IPS DF 4.7 (cell line): ENCODE measurements at regions not wholly inside any gene's neighbourhood (a gene's known extent, or its start where the extent isn't known, plus 50 kb on each side); places are given as distances from the start of the nearest gene placed in this dataset.

ENCODE experiments used
- DNase-seq: peaks from one replicate; pipeline ENCODE4 v3.0.0-alpha.2; 2013; ENCODE audit warnings: low spot score; ENCODE audit errors: extremely low read depth

DNA sequence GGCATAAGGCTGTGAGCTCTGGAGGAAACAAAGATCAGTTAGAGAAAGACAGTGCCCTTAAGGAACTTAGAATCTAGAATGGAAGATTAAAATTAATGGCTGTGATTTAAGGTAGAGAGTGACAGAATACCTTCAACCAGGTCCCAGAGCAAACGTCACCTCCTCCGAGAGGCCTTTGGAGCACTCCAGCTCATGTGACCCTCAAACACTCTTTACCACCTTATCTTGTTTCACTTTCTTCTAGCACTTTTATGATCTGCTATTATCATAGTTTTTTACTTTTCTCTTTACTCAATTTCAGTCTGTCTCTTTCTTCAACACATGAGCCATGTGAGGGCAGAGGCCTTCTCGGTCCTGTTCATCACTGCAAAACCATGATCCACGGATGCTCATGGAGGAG, 187.0 kb downstream of the SMIM20 start:
- DNase-seq = no peak

DNA sequence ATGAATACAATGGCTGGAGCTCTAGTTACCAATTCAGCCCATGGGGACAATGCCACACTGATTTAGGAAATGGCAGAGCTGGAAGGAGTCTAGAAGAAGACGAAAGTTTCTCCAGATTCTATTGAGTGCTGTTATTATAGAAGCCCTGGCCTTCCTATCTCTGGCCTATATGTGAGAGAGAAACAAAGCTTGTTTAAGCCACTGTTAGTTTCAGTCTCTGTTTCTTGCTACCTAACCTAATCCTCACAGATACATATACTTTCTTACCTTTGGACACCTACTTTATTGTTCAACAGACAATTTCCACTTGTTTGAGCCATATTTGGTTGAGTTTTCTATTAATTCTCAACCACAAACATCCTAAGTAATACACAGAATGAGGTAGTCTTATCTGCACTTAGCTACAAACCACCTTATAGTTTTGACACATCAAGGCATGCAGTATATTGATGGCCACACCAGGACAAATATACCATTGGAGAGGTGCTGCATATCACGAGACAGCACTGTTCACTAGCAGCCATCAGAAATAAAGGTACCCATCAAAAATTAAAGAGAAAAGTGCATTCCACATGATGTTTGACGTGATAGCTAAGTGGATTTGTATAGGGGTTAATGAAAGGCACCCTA, 190.2 kb downstream of the SMIM20 start:
- DNase-seq = no peak

DNA sequence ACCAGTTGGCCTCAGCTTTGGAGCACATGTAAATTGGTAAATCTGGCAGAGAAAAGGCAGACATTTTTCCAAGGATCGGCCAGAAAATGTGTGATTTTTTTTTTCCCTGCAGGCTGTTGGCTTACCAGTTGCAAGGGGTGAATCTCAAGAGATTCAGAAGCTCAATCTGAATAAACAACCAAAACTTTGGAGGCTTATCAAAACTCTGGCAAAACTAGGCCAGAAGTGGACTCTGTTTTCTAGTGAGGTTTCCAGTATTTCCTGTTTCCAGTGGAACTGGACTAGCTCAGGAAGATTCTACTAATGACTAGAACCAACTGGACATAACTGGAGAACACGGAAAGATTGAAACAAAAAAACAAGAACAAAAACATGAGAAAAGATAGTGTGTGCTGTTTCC, 191.3 kb downstream of the SMIM20 start:
- DNase-seq = no peak

DNA sequence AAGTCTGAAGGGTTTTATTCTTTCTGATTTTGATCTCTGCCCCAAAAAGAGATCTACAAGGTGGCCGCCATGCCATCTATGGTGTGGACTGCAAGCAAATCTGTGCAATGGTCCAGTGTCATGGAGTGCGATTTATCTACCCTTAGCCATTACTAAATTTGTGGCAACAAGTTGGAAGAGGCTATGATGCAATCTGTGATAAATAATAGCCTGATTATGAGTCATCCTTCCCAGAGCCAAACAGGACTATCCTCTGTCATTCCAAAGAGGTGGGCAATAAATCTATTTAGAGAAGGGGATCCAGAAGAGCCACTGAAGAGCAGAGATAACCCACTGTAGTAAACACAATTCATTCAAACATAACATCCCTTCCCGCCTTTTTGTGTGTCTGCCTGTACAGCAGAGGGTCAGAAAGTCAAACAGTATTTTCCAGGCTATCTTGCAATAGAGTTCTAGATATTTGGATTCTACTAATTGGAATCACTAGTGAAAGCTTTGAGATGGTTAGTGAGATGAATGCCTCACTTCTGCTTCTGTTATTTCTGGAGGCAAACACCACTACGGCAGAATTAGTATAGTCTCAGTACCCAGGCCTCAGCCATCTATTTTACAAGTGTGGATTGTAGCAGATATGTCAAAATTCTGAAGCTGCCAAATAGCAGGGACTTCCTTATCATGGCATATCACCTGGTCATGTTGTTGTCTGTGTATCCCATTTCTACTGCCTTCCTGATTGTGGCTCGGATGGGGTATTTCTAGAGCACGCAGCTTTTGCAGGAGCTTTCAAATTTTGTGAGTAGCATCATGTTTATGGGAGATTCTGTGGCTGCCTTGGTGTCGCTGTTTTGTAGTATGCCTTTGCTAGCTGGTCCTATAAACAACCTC, 192.0 kb downstream of the SMIM20 start:
- no peak for DNase-seq

DNA sequence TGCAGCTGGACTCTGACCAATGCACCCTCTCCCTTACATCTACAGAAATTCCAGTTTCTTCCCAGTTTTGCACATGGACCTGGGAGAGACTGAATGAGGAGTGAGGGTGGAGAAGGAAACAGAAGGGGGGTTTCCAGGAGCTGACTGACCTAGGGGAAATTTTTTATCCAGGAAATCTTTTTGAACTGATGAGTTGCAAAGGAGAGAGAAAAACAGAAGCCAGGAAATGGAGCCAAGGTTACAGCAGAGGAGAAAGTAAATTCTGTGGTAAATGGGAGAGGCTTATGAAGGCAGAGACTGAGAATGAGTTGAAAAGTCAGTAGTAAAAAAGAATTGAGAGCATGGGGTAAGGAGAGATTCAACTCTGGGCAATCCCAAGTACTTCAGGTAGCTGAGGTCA, 192.8 kb downstream of the SMIM20 start:
- DNase-seq = no peak

DNA sequence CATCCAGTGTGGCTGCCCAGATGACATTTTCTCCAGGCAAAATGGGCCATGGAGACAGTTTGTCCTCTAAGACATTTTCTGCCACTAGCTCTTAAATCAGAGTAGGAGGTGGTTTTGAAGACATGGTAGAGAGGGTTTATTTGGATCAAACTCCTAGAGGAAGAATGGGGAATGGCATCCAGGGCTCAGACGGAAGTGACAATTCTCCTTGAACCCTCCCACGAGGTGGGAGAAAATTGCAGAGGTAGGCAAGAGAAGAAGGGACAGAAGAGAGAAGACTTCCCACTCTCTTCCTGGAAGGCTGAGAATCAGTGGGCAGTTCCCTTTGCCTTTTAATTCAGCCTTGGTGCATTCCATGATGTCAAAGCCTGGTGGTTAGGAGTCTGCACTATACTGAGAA, 194.0 kb downstream of the SMIM20 start:
- DNase-seq = no peak

DNA sequence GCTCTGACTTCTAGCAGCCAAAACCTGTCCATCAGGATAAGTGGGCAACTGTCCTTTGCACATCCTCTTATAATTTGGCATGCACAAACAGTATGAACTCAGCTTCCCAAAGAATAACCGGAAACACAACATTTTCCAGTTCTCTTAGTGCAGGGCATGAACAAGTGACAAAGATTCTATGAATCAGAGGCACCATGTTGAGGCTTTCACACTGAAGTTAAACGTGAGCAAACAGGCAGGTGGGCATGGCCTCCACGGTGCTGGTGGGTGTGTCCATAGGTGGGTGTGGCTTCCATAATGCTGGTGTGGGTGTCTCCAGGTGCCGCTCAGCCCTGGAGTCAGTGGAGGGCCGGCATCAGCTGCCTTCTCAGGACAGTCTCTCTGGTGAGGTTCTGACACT, 196.5 kb downstream of the SMIM20 start:
- no peak for DNase-seq

DNA sequence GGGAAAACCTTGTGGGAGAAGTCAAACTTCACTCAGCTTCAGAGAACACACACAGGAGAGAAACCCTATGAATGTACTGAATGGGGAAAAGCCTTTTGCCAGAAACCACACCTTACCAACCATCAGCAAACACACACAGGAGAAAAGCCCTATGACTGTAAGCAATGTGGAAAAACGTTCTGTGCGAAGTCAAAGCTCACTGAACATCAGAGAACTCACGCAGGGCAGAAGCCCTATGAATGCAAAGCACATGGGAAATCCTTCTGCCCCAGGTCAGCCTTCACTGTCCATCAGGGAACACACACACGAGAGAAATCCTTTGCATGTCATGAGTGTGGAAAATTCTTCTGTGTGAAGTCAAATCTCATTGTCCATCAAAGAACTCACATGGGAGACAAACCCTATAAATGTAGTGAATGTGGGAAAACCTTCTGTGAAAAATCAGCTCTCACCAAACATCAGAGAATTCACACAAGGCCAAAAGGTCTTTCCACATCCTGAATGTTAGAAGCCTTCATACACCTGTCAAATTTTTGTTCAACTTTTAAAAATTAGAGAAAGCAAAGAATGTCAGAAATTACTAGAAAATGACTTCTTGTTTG, 199.4 kb downstream of the SMIM20 start:
- DNase-seq = no peak

DNA sequence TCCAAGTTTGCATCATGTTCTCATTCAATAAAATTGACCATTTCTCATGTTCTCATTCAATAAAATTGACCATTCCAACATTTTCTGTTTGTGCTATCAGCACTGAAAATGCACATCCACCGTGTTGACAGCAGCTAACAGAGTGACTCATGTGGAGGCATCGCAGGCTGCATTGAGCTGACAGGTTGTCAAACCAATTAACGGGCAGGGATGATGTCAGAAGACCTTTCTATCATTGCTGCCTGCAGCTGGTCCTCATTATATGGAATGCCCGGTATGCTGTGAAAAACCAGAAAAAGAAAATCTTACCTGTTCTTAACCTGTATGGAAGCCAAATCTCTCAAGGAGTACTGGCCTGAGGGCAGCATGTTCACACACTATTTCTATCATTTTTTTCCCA, 202.0 kb downstream of the SMIM20 start:
- DNase-seq = no peak

DNA sequence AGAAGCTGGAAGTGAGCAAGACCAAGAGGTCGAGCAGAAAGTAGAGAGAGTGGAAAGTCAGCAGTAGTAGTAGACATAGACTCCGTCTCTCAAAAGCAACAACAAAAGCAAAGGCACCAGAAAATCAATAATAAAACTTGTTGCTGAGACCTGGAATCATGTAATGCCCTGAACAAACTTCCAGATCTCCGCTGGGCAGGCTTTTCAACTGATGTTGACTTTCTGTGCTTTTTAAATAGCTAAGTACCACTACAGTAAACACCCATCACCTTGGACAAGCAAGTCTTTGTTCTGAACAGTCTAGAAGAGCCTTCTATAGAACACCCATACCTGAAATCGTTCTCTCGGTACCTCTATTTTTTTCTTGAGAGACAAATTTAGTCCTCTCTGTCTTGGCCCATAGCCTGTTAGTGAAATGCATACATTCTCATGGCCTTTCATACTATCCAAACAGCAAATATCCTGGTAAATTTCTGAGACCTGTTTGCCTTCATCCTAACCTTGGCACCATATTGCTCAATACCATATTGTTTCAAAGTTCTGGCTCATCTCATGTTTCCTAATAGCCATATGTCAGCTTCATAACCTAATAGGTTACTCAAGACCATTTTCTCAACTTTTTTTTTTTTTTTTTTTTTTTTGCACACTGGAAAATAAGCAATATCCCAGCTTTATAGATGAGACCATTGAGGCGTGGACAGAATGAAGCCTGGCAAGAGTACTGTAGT, 200.6 kb upstream of the RBPJ start:
- DNase-seq = no peak

DNA sequence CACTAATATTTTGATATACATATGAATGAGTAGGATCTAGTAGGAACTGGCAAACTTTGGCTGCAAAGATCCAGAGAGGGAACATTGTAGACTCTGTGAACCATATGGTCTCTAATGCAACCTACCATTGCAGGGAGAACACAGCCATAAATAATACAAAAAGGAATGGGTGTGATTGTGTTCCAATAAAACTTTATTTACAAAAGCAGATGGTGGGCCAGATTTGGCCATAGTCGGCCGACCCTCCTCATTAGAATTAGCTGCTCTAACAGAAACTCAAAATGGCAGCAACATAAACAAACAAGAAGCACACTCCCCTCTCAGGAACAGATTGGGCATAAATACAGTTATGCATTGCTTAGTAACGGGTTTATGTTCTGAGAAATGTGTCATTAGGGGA, 198.1 kb upstream of the RBPJ start:
- DNase-seq = no peak

DNA sequence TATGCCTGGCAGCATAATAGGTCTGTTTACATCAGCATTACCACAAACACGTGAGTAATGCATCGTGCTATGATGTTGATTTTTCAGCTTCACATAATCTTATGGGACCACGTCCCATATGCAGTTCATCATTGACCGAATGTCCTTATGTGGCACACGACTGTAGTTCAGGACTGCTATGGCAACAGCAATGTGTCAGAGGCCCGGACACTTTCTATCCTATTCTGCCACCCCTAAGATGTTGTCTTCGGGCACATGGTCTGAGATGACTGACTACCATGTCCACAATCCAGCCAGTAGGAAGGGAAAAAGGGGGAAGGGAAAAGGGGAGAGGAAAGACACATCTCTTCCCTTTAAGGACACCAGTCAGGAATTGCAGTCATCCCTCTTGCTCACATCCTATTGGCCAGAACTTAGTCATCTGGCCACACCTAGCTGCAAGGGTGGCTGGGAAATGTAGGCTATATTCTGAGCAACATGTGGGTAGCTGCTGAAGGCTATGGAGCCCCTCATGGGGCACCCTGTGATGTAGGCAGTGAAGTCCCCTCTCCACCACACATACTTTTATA, 196.0 kb upstream of the RBPJ start:
- peak; percentile 11 for DNase-seq

DNA sequence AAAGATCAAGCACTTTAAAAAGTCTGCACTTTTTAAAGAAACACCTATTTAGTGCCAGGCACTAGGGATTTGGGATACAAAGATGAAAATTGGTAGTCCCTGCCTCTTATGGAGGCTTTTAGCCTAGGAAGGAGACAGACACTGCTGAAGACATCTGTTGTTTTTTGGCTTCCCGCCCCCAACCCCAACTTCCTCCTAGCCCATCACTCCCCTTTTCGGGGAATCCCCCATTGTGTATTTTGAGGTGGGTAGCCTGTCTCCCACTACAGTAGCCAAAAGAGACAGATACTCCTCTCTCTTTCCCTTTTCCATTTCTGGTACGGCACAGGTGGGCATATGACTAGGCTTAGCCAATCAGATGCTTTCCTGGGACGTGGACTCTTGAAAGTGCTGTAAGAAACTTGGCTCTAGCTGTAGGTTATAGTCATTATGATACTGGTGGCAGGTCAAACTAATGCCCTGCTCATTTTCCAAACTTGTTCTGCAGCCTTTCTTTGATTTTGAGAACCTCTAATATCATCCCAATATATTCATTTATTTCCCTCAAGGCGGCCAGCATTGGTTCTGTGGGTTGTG, 194.6 kb upstream of the RBPJ start:
- DNase-seq = no peak

DNA sequence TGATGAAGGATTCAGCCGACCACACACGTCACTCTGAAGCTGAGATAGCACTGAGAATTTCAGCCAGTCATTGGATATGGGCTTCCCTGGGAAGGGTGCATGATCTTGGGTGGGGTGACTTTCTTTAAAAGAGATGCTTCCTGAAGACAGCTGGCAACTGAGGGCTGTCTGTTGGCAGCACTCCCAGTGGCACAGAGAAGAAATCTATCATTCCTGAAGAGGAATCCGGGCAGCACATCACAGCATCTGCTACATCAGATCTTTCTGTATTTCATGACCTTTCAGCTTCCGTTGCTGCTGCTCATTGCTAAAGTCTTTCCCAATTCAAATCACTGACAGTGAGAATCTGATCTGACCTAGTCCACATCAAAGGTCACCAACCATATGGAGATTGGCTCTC, 193.8 kb upstream of the RBPJ start:
- DNase-seq = no peak

DNA sequence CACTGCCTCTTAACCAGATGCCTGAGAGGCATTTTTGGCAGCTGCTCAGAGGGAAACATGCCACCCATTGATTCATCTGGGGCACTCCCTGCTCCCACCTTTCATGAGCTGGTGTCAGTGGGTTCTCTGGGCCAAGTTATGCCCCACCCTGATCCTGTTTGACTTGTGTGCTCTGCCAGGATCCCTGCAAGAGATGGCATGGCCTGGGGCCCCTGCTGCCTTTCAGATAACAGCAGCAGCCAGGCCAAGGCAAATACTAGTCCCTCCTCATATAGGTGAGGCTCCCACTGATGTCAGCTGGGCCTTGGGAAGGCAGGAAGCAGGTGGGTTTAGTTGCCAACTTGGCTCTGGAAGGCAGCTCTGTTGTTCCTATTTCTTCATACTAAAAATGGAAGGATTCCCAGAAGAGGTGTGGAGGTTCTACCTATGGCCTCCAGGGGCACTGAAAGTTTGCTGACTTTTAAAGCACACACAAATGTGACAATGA, 192.9 kb upstream of the RBPJ start:
- DNase-seq = no peak

DNA sequence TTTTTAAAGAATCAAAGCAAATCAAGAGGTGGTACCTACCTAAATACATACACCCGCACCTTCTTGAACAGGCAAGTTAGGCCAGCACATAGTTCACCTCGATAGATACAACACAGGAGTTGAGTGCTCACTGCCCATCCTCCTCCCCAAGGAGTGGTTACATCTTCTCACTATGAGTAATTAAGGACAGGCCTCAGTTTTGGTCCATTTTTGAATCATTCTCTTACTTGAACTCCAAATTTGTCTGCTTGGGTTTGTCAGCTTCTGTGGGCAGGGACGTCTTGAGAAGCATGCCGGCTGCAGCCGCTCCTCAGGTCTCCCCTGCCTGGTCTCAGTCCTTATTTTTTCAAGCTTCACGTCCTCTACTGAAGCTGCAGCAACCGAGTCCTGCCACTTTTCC, 190.6 kb upstream of the RBPJ start:
- DNase-seq = no peak

DNA sequence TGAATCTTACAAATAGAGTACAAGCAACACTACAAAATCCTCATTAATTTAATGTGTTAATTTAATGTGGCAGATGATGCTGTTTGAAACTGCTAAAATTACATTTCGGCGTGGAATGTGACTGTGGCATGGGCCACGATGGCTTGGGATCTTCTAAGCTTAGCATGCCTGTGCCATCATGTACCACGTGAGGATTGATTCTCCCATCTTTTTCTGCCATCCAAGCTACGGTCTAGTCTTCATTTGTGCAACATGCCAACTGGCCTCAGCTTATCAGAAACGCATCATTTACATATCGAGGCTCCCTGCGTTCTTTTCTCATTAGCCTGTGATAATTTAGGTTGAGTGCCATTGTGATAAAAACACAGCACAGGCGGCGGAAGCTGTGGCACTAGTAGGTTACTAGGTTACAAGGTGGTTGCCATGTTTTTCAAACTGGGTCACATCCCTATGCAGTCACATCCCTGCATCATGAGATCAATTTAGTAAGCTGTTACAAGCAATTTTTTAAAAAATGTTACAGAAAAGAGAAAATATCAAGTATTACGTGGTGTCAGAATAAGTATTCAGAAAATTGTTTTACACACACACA, 189.9 kb upstream of the RBPJ start:
- DNase-seq = no peak

DNA sequence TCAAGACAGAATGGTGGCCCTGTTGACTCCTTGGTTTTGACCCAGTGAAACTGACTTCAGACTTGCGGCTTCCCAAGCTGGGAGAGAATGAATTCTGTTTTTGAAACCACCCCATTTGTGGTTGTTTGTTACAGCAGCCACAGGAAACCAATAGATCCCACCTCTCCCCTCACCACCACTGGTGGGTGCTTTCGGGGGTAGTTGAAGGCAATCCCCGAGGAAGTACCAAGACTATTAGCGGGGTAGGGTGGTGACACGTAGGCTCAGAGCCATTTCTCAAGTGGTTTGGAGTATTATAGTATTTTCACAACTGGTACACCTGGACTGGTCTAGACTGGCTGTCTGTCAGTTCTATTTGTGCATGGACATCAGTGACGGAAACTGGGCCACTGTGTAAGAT, 189.1 kb upstream of the RBPJ start:
- no peak for DNase-seq

DNA sequence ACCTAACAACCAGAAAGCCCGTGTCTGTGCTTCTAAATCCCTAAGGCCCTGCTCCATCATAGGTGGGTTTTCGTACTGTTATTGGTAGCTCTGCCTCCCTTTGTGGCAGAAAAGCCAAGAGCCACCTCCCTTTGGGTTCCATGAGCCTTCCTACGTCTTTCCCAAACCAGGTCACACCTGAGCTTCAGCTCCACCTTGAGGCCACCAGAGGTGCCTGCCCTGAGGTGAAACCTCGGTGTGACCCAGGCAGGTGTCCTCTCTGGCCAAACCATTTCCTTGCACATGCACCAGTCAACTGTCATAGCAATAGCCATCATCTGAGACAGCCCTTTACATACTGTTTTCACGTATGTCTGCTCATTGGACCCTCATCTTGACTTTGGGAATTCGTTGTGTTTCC, 188.0 kb upstream of the RBPJ start:
- peak; percentile 14 for DNase-seq

DNA sequence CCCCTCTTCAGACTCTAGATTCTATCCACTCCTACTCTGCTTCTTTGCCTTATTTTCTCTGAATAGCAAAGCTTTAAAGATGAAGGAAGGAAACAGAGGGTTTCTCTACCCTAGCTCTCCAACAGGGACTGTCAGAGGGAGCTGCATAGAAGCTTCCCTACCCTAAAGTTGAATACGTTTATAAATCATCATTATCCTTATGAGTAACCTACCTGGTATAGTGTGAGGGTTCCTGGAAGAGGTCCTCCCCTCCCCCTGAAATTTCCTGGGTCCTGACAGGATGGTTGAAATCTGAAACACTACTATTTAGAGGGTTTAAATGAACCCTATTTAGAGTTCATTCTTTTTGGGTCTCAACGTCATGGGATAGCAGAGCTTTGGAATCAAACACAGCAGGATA, 187.0 kb upstream of the RBPJ start:
- DNase-seq = no peak

DNA sequence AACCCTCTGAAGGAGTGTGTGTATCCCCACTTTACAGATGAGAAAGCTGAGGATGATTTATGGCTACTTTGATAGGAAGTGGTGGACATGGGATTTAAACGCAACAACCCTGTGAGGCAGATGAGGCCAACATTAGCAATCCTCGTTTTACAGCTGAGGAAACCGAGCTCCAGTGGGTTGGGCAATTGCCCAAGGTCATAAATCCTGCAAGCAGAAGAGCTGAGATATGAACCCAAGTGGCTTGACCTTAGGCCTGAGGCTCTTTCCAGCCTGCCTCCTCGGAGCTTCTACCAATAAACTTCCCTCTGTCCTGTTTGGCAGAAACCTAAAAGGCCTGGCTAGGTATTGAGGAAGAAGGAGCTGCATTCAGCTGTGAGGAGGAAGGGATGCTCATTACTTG, 185.5 kb upstream of the RBPJ start:
- no peak for DNase-seq
